NCI-H2107 treated with DMSO at 0.1 percent for 48 hours (cell line): ENCODE measurements at regions not wholly inside any gene's neighbourhood (a gene's known extent, or its start where the extent isn't known, plus 50 kb on each side); places are given as distances from the start of the nearest gene placed in this dataset.
A peak's percentile ranks its signal among the peaks of the same experiment; 100 is the strongest.
"Not testable (repeated sequence)": the region's sequence is repeated elsewhere in the genome, so short reads cannot be mapped to it uniquely, and the experiment has no call there.

Experiments
- DNase-seq: peaks from one replicate; lab custom pipeline; 2025; ENCODE audit not compliant: unreplicated experiment; lab: John Stamatoyannopoulos, UW

DNA sequence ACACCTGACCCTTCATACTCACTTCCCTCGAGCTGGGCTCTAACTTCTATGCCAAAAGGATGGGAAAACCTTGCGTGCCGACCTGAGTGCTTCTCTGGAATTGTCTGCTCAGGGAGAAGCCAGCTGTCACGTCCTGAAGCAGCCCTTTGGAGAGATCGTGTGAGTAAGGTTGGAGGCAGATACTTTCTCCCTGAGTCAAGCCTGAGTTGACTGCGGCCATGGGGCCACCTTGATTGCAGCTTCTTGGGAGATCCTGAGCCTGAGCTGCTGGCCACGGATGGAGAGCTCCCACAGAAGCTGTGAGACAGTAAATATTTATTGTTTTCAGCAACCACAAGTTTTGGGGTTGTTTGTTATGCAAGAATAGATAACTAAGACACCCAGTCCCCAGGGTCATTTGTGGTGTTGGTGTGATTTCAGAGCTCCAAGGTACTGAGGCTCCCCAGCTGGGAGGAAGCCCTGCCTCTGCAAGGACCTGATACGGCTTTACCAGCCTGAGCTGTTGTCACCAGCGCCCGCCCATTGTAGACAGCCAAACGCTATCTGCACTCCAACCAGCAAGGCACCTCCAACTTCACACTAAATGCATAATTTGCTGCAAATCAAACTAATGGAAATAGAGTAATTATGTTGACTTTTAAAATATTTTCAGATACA is 531.6 kb downstream of the PTPRU start:
- no peak for DNase-seq

- no peak for DNase-seq
Observed at GRCh38 chr1:29767088-29767685, 530.9 kb downstream of the PTPRU start.

GRCh38 chr1:29762635-29763034 is 526.3 kb downstream of the PTPRU start:
- DNase-seq, result no peak

DNA sequence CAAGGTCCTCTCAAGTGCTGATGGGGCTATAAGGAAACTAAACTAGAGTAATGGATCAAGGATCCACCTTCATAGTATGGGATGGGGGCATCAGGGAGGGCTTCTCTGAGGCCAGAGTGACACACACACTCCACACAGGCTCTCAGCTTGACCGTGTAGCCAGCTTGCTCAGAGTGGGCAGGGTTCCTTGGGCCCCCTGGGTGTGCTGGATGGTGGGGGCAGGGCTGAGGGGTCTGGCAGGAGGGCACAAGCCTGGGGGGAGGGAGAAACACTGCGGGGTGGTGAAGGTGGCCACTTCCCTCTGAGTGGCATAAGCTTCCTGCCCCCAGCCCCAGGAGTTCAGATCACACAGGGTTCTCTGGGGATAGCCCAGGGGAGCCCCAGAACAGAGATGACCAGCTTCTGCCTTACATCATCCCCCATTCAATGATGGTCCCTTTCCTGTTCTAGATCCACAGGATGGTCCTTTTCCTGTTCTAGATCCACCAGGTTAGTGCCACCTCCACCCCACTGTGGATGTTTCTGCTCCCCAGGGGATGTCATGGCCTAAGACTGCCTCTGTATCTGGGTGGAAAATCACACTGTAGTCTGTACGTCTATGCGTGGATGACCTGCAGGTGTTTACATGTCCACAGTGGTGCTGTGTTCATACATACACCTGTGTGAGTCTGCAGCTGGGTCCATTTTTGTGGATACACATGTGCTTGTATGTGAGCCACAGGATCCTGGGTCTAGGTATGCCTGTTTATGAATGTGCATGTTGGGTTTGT is 525.0 kb downstream of the PTPRU start:
- no peak for DNase-seq

DNA sequence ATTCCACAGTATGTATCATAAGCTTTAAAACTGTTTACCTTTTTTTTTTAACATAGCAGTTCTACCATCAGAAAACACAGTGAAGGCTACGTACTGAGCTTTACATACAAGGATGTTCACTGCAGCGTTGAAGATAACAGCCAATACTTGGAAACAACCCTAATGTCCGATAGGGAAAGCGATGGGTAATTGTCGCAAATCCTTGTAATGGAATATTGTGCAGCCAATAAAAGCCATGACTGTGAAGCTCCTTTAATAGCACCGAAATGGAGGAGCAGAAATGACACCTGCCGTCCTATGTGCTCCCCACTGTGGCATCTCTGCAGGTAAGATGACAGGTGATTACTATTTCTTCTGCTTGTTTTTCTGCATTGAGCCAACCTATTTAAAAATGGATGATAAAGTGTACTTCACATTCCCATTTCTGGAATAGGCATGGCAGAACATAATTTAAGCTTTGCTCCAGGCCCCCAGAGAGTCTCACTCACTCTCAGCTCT is 523.8 kb downstream of the PTPRU start:
- DNase-seq, result no peak

- no peak for DNase-seq
Observed at GRCh38 chr1:29758781-29759499, 522.6 kb downstream of the PTPRU start.

GRCh38 chr1:29757866-29758780 is 521.8 kb downstream of the PTPRU start:
- DNase-seq, result no peak

- DNase-seq, result no peak
Observed at GRCh38 chr1:29756901-29757725, 520.8 kb downstream of the PTPRU start.

DNA sequence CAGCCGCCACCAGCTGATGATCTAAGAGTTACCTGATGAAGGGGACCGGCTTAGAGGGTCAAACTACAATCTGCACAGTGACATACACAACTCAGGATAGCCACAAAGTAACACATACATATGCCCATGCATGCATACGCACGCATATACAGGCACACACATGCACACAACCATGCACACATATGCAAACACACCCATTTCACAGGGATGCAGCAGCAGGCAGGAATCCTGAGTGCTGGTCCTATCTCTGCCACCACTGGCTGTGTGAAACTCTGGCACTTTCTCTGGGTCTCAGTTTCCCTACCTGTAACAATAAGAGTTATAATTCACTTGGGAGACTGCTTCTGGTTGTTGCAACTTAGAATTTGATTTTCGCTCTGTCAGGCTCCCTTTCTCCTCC is 520.2 kb downstream of the PTPRU start:
- no peak for DNase-seq

- no peak for DNase-seq
Observed at GRCh38 chr1:29756085-29756484, 519.8 kb downstream of the PTPRU start.

- not testable (repeated sequence) for DNase-seq
Observed at GRCh38 chr1:29755412-29756015, 519.2 kb downstream of the PTPRU start.

DNA sequence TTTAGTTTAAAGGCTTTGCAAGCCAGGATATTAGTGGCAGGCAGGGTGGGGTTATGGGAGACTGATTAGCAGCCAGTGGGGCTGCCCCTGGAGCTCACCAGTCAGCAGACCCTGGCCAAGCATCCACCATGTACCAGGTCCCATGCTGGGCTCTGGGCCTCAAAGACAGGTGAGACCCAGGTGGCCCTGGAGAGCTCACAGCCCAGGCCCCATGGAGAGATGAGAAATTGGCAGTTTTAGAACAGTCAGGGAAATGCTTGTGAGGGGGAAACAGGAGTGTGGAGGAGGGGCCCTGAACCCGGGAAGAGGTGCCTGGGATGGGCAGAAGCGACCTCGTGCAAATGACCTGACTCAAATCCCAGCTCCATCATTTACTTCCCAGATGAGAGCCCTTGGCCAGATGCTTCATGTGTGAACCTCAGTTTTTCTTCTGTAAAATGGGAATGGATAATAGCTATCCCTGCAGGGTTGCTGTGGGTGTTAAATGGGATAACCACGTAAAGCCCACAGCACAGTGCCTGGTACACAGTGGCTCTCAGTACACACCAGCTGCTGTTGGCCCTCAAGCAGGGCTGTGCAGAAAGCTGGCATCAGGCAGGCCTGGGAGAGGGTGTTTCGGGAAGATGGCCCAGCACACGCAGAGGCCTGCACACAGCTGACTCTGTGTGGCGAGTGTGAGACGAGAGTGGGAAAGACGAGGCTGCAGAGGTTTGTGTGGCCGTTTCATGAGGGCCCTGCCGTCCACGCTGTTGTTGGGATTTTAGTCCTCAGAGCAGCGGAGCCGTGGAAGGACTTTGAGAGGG is 518.5 kb downstream of the PTPRU start:
- DNase-seq, result no peak

DNA sequence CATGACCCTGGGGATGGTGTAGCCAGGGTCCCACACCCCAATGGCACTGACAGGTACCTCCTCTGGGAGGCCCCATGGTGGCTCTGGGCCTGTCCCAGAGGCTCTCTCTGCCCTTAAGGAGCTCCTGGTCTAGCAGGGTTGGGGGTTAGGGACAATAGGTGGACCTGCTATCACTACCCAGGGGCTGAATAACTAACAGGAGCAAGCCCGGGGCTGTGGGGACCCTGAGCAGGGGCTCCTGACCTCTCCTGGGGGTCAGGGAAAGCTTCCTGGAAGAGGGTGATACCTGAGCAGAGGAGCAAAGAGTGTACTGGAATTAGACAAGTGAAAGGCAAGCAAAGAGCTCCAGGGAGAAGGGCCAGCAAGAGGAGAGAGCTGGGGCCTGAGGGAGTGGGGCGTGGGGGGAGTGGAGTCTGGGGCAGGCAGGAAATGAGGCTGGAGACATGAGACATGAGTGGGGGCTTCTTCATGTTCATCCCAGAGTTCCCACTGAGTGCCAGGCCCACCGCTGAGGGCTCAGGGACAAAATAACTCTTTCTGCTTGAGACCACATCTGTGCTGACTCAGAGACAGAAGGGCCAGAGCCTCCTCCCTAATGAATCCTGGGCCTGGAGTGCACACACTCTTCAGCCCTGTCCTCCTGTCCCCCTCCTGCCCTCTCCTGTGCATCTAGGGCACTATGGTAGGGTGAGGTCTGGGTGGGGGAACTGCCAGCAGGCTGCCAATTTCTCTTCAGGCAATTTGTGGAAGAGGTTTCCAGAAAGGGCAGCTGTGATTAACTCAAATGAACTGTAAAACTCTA is 517.6 kb downstream of the PTPRU start:
- no peak for DNase-seq

DNA sequence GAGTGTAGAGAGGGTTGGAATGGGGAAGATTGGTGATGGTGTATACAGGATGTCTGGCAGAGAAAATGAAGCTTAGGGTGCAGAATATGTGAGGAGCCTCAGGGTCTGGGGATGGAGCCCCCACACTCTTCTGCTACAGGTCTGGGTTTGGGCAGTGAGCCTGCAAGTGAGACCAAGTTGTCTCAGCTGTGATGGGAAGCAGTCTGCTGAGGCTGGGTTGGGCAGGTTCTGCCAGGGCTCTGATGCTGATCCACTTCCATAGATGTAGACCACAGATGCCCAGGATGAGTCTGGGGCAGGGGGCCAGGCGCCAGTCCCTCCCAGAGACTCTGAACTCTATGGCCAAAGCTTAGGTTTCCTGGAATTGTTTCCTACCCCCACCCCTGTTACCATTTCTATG is 516.9 kb downstream of the PTPRU start:
- no peak for DNase-seq

DNA sequence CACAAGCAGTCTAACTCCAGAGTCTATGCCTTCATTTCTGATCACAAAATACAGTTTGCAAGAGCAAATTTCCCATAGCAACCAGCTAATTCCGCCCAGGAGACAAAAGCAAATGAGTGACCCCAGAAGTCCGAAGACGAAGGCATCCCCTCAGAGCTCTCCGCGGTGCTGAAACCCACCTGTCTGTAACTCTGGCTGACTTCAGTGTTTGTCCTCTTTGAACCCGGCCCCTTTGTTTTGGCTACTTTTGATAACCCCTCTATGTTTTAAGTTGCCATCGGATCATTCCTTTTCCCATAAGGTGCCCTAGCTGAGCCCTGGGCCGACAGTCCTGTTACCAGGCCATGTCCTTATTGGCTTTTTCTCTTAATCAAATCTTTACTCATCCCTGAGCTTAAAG is 515.8 kb downstream of the PTPRU start:
- DNase-seq, result no peak

- DNase-seq, result peak; percentile 44
Observed at GRCh38 chr1:29749024-29749945, 513.0 kb downstream of the PTPRU start.
